DMS153 (cell line): ENCODE measurements at regions not wholly inside any gene's neighbourhood (a gene's known extent, or its start where the extent isn't known, plus 50 kb on each side); places are given as distances from the start of the nearest gene placed in this dataset.

Experiments
- DNase-seq: peaks from one replicate; lab custom pipeline; 2025; lab: John Stamatoyannopoulos, UW

- peak; percentile 65 for DNase-seq
These were observed 51.1 kb upstream of the EED start for GRCh38 chr11:86193297-86194095.

- DNase-seq, result no peak
These were observed 51.9 kb upstream of the EED start for GRCh38 chr11:86192519-86193257.

GRCh38 chr11:86191874-86192273 is 52.7 kb upstream of the EED start:
- no peak for DNase-seq

GRCh38 chr11:86187027-86187426 is 57.5 kb upstream of the EED start:
- no peak for DNase-seq

GRCh38 chr11:86186386-86186785 is 58.2 kb upstream of the EED start:
- DNase-seq, result no peak

GRCh38 chr11:86185381-86185750 is 59.2 kb upstream of the EED start:
- DNase-seq, result no peak

GRCh38 chr11:86184728-86185380 is 59.7 kb upstream of the EED start:
- no peak for DNase-seq

- DNase-seq, result no peak
These were observed 60.9 kb upstream of the EED start for GRCh38 chr11:86183694-86184093.

GRCh38 chr11:86182976-86183584 is 61.5 kb upstream of the EED start:
- no peak for DNase-seq

GRCh38 chr11:86181379-86181778 is 63.2 kb upstream of the EED start:
- DNase-seq, result no peak

- no peak for DNase-seq
These were observed 63.7 kb upstream of the EED start for GRCh38 chr11:86180851-86181250.

- DNase-seq, result no peak
These were observed 64.1 kb upstream of the EED start for GRCh38 chr11:86180423-86180822.

- DNase-seq, result no peak
These were observed 64.9 kb upstream of the EED start for GRCh38 chr11:86179646-86180064.

GRCh38 chr11:86177302-86177701 is 67.3 kb upstream of the EED start:
- no peak for DNase-seq

GRCh38 chr11:86176165-86176884 is 68.2 kb upstream of the EED start:
- no peak for DNase-seq

GRCh38 chr11:86175626-86176025 is 68.9 kb upstream of the EED start:
- no peak for DNase-seq

GRCh38 chr11:86175191-86175590 is 69.4 kb upstream of the EED start:
- DNase-seq, result no peak

- no peak for DNase-seq
These were observed 70.2 kb upstream of the EED start for GRCh38 chr11:86174101-86175046.

GRCh38 chr11:86172894-86173293 is 71.7 kb upstream of the EED start:
- DNase-seq, result no peak

- no peak for DNase-seq
These were observed 72.9 kb upstream of the EED start for GRCh38 chr11:86171627-86172026.
